ENCODE measurements at regions not wholly inside any gene's neighbourhood (a gene's known extent, or its start where the extent isn't known, plus 50 kb on each side); places are given as distances from the start of the nearest gene placed in this dataset.

- peak; percentile 77 for DNase-seq
These were observed 170.0 kb downstream of the TNFSF13B start for GRCh38 chr13:108439556-108439955.

GRCh38 chr13:108444448-108444847 lies 174.9 kb downstream of the TNFSF13B start:
- no peak for DNase-seq

GRCh38 chr13:108448891-108449290 lies 179.4 kb downstream of the TNFSF13B start:
- no peak for DNase-seq

- DNase-seq: no peak
These were observed 178.3 kb upstream of the MYO16 start for GRCh38 chr13:108451121-108451520.

GRCh38 chr13:108455320-108455719 lies 174.1 kb upstream of the MYO16 start:
- DNase-seq: no peak

GRCh38 chr13:108460043-108460442 lies 169.4 kb upstream of the MYO16 start:
- DNase-seq: no peak

- DNase-seq: no peak
These were observed 168.7 kb upstream of the MYO16 start for GRCh38 chr13:108460746-108461145.

GRCh38 chr13:108463340-108463739 lies 166.1 kb upstream of the MYO16 start:
- DNase-seq: no peak

GRCh38 chr13:108470921-108471320 lies 158.5 kb upstream of the MYO16 start:
- no peak for DNase-seq

- DNase-seq: no peak
These were observed 154.2 kb upstream of the MYO16 start for GRCh38 chr13:108475181-108475580.

- no peak for DNase-seq
These were observed 152.0 kb upstream of the MYO16 start for GRCh38 chr13:108477376-108477775.

- DNase-seq: no peak
These were observed 151.2 kb upstream of the MYO16 start for GRCh38 chr13:108478179-108478578.

- DNase-seq: no peak
These were observed 145.4 kb upstream of the MYO16 start for GRCh38 chr13:108483981-108484380.

- no peak for DNase-seq
These were observed 143.3 kb upstream of the MYO16 start for GRCh38 chr13:108486096-108486495.

- no peak for DNase-seq
These were observed 134.3 kb upstream of the MYO16 start for GRCh38 chr13:108494991-108495645.

- no peak for DNase-seq
These were observed 133.6 kb upstream of the MYO16 start for GRCh38 chr13:108495646-108496361.

GRCh38 chr13:108496362-108497210 lies 132.8 kb upstream of the MYO16 start:
- DNase-seq: no peak

- DNase-seq: no peak
These were observed 128.7 kb upstream of the MYO16 start for GRCh38 chr13:108500711-108501110.

- DNase-seq: peak; percentile 11
These were observed 121.1 kb upstream of the MYO16 start for GRCh38 chr13:108508263-108508662.

GRCh38 chr13:108525827-108526226 lies 103.6 kb upstream of the MYO16 start:
- DNase-seq: no peak

GRCh38 chr13:108526286-108526685 lies 103.1 kb upstream of the MYO16 start:
- no peak for DNase-seq

- DNase-seq: no peak
These were observed 101.6 kb upstream of the MYO16 start for GRCh38 chr13:108527844-108528243.

GRCh38 chr13:108528303-108528702 lies 101.1 kb upstream of the MYO16 start:
- DNase-seq: no peak

- DNase-seq: no peak
These were observed 95.6 kb upstream of the MYO16 start for GRCh38 chr13:108533842-108534241.
